GM03348 (cell line): ENCODE measurements at regions not wholly inside any gene's neighbourhood (a gene's known extent, or its start where the extent isn't known, plus 50 kb on each side); places are given as distances from the start of the nearest gene placed in this dataset.

ENCODE experiments used
- DNase-seq: peaks from one replicate; pipeline ENCODE4 v3.0.0; 2012; ENCODE audit warnings: low spot score

DNA sequence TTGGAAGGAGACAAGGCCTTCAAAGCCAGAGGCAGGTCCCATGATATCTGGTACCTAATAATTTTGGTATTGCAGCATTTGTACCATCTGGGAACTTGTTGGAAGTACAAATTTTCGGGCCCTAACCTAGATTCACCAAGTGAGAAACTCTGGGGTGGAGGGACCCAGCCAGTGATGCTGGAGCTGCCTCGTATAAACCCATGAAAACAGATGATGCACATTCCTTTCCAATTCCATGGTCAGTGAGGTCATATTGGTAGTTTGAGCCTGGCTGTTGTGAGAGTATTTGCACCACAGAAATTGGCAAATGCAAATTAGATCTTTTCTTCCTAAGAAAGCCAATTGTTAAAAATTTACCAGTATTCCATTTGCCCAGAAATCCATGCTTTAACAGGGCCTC is 269.6 kb upstream of the PLXNA2 start:
- DNase-seq: no peak

DNA sequence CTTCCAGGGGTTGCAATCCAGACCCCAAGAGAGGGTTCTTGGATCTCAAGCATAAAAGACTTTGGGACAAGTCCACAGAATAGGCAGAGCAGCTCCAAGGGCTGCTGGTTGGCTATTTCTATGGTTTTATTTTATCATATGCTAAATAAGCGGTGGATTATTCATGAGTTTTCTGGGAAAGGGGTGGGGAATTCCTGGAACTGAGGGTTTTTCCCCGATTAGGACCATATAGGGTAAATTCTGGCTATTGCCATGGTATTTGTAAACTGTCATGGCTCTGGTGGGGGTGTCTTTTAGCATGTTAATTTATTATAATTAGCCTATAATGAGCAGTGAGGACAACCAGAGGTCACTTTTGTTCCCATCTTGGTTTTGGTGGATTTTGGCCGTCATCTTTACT is 270.9 kb upstream of the PLXNA2 start:
- DNase-seq: no peak

DNA sequence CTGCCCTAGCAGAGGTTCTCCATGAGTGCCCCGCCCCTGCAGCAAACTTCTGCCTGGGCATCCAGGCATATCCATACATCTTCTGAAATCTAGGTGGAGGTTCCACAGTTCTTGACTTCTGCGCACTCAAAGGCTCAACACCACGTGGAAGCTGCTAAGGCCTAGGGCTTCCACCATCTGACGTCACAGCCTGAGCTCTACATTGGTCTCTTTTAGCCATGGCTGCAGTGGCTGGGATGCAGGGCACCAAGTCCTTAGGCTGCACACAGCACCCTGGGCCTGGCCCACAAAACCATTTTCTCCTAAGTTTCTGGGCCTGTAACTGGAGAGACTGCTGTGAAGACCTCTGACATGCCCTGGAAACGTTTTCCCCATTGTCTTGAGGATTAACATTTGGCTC is 272.6 kb upstream of the PLXNA2 start:
- DNase-seq: no peak

DNA sequence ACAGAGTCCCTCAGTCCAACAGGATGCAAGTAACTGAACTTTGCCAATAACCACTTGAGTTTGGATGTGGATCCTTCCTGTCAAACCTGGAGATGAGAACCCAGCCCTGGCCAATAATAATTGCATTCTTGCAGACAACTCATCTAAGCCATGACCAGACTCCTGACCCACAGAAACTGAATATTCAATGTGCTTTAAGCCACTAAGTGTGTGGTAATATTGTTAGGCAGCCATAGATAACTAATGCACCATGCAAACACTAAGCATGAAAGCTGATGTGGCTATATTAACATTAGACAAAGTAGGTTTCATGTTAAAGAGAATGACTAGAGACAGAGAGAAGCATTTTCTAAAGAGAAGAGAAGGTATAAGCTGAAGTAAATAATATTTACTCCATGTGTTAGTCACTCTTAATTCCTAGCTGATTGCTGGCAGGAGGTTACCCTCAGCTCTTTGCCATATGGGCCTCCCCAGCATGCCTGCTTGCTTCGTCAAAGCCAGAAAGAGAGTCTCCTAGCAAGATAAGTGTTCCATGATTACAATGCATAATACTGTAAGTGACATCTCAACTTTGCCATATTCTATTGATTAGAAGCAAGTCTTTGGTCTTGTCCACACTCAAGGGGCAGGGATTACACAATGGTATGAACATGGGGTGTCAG is 276.4 kb upstream of the PLXNA2 start:
- no peak for DNase-seq

DNA sequence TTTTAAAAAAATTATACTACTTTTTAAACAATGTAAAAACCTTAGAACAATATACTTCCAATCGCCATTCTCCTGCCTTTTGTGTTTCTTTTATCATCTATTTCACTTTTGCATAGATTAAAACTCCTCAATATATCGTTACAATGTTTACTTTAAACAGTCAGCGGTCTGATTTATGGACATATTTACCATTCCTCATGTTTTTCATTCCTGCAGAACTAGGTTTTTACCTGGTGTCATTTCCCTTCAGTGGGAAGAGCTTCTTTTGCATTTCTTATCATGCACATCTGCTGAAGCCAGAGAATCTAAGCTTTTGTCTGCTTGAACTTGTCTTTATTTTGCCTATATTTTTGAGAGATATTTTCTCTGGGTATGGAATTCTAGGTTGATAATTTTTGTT is 277.4 kb upstream of the PLXNA2 start:
- DNase-seq: no peak

DNA sequence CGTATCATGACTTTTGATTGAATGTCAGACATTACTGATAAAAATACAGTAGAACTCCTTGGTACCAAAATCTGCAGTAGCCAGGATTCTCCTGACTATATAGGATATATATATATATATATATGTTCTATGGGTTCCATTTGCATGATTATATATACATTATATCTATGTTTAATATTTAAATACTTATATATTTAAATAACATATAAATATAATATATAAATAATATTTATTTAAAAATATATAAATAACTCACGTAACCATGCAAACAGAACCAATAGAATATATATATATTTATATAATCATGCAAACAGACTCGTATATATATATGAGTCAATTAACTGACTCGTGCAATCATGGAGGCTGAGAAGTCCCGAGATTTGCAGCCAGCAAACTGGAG is 278.8 kb upstream of the PLXNA2 start:
- no peak for DNase-seq

DNA sequence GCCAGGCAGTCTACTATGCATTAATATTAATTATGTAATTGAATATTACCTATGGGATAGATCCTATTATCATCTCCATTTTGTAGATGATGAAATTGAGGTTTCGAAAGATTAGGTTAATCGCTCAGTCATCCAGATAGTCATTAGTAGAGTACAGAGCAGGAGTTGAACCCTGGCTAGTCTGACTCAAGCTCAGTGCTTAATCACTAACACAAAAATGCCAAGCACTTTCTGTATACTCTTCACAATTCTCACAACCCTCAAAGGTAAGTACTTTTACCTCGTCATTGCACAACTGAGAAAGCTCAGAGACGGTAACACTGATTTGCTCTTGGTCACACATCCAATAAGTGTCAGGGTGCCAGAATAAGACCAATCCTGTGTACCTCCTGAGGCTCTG is 280.2 kb upstream of the PLXNA2 start:
- DNase-seq: no peak

GRCh38 chr1:208524925-208525324 is 280.7 kb upstream of the PLXNA2 start:
- DNase-seq: no peak

DNA sequence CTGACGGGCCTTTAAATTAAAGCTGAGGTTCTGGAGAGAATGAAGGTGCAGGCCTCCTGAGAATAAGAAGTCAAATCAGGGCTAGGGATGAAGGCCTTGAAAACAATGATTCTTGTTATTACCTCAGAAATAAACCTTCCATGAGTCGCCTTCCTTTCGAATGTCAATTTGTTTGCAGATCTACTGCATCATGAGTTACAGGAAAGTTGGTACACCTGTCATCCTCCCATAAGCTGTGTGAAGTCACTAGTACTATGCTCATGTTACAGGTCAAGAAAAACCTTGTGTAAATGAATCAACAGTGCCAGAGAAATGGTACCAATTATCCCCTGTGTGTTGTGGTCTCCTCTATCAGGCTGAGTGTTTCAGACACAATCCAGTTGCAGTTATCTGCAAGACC is 281.2 kb upstream of the PLXNA2 start:
- DNase-seq: no peak

- no peak for DNase-seq
Observed at GRCh38 chr1:208526613-208527125, 282.5 kb upstream of the PLXNA2 start.

GRCh38 chr1:208527156-208527555 is 283.0 kb upstream of the PLXNA2 start:
- no peak for DNase-seq

DNA sequence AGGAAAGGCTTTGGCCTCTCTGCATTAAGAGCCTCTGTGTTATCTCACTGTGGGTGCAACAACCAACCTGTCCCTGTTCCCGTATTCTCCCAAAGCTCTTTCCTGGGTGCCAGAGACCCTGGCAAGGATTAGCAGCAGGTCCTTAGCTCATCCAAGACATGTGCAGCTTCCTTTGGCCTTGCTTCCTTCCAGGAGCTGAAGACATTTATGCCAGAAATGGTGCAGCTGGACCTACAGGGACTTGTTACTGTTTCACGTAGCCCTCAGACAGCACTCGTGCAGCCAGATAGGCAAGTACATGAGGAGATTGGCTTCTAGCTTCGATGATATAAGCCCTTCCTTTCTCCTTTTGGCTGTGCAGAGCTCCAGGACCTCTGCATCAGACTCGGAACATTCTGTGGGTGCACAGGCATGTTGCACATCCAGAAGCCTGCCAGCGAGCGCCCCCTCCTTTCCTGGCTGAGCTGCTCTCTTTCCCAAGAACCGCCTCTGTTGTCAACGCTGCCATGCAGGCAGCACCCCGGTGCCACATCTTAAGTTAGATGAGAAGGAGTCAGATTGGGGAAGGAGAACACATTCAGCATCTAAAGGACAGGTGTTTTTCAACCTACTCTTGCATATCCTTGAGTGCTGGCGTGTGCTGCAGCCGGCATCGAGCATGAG is 284.5 kb upstream of the PLXNA2 start:
- DNase-seq: no peak

DNA sequence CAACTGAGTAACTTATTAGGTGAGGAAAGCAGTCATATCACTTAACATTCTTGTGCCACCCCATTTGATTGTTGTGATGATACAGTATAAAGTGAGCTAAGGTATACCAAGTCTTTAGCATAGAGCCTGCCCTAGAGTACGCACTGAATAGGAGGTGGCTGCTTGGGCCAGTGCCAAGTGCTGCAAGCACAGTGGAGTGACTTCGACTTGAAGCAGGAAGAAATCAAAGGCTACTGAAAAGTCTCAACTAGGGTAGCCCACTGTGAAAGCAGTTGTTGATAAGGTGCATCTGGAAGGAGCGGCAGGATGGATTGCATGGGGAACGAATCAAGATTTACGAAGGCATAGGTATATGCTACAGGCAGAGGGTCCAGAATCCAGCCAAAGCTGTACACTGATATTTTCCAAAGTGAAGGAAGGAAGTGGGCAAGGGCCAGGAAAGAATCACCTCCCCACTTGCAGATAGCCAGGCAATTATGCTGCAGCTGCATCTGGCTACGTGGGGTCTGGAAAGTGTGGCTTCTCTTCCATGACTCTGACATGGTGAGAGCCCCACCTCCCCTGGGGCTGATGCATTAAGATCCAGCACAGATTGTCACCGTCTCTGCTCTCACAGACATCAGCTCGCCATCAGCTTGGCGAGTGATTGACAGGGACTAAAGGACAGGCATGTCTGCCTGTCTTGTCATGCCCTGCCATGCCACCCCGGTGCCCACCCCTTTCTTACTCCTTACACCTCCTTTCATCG is 287.0 kb upstream of the PLXNA2 start:
- no peak for DNase-seq

DNA sequence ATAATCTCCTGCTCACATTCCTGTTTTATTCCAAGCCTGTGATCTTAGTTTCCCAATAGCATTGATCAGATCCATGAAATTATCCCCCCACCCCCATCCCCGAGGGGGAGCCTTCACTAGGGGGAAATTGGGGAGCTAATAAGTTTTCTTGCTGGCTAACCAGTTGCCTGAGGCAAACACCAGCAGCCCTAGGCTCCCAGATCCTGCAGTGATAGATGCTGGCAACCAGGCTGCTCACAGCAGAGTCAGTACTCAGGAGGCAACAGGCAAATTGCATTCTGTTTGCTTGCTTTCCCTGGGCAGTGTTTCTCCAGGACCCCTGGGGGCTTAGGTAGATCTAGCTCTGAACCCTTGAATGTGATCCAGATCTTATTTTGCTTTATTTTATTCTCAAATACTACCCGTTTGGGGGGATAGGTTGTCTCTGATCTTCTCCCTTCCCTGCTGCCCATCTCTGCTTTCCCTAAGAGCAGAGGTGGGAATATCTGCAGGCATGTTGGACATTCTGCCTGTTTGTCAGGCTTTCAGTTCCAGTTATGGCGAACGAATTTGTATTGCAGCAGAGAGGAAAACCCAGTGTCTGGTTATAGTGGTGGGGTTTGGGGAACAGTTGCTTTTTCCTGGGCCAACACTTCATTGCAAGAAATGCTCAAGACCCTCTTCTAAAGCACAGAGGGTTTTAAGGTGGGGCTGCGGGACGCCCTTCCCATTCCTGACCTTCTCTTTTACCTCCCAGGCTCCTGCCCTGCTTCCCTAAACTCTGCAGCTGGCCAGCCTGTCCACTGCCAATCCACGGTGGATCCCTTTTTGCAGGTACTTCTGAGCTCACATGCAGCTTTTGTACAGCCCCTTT is 289.8 kb upstream of the PLXNA2 start:
- no peak for DNase-seq

DNA sequence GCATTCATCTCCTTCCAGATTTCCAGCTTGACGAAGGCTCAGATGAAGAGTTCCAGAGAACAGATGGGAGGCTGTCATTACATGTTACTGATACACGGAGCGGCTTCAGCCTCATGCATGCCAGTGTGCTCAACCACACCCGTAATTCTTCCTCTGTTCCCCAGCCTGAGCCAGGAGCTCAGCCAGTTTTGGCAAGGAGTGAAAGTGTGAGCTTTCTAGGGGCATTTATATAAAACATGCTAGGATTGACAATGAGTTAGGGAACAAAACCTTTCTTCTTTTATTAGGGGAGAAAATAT is 290.4 kb upstream of the PLXNA2 start:
- no peak for DNase-seq

GRCh38 chr1:208534979-208535378 is 290.8 kb upstream of the PLXNA2 start:
- DNase-seq: no peak

GRCh38 chr1:208535511-208535910 is 291.3 kb upstream of the PLXNA2 start:
- DNase-seq: no peak

- DNase-seq: no peak
Observed at GRCh38 chr1:208536212-208536611, 292.0 kb upstream of the PLXNA2 start.

GRCh38 chr1:208537198-208537597 is 293.0 kb upstream of the PLXNA2 start:
- no peak for DNase-seq

- DNase-seq: no peak
Observed at GRCh38 chr1:208538078-208538477, 293.9 kb upstream of the PLXNA2 start.

- no peak for DNase-seq
Observed at GRCh38 chr1:208538587-208538986, 294.4 kb upstream of the PLXNA2 start.

- no peak for DNase-seq
Observed at GRCh38 chr1:208540724-208541123, 296.5 kb upstream of the PLXNA2 start.
